ENCODE measurements at regions not wholly inside any gene's neighbourhood (a gene's known extent, or its start where the extent isn't known, plus 50 kb on each side); places are given as distances from the start of the nearest gene placed in this dataset.

DNA sequence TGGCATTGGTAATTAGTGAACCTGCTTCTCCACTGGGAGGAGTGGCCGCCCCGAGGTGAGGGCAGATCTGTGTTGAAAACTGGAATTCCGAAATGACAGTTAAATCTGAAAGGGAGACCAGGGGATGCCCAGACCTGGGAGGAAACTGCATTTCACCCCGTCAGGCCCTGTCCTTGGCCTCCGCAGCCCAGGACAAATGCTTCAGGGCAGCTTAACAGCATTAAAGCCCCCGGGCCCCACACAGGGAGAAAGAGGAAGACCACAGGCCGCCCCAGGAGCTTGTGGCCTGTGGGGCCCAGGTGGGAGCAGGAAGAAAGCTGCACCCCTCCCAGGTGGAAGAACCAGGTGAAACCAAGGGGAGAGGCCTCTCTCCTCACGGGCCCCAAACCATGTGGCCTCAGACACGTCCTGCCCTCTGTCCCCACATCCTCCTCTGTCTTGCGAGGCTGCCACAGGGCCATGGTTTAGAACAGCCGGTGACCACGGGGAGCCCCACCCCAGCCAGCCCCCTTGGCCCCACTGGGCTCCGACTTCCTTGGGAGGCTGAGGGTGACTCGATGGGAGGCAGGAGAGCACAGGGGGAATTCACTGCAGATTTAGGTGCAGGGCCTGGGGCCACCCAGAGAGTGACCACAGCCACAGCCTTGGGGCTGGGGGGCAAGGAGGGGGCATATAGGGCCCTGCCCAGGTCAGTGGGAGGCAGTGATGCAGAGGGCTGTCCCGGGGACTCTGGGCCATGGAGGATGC lies 265.4 kb downstream of the ADGRD1 start:
- TF ChIP-seq POLR2A (IDR thresholded peaks at IDR 0.05): no peak
- TF ChIP-seq, protein P1, sequence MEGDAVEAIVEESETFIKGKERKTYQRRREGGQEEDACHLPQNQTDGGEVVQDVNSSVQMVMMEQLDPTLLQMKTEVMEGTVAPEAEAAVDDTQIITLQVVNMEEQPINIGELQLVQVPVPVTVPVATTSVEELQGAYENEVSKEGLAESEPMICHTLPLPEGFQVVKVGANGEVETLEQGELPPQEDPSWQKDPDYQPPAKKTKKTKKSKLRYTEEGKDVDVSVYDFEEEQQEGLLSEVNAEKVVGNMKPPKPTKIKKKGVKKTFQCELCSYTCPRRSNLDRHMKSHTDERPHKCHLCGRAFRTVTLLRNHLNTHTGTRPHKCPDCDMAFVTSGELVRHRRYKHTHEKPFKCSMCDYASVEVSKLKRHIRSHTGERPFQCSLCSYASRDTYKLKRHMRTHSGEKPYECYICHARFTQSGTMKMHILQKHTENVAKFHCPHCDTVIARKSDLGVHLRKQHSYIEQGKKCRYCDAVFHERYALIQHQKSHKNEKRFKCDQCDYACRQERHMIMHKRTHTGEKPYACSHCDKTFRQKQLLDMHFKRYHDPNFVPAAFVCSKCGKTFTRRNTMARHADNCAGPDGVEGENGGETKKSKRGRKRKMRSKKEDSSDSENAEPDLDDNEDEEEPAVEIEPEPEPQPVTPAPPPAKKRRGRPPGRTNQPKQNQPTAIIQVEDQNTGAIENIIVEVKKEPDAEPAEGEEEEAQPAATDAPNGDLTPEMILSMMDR (IDR thresholded peaks at IDR 0.05): no peak

All from esophagus squamous epithelium (tissue), 4 donors.